UCSD-AML1 (cell line): ENCODE measurements at regions not wholly inside any gene's neighbourhood (a gene's known extent, or its start where the extent isn't known, plus 50 kb on each side); places are given as distances from the start of the nearest gene placed in this dataset.

Experiments
- DNase-seq: peaks from one replicate; lab custom pipeline; 2025; ENCODE audit not compliant: unreplicated experiment; lab: John Stamatoyannopoulos, UW

DNA sequence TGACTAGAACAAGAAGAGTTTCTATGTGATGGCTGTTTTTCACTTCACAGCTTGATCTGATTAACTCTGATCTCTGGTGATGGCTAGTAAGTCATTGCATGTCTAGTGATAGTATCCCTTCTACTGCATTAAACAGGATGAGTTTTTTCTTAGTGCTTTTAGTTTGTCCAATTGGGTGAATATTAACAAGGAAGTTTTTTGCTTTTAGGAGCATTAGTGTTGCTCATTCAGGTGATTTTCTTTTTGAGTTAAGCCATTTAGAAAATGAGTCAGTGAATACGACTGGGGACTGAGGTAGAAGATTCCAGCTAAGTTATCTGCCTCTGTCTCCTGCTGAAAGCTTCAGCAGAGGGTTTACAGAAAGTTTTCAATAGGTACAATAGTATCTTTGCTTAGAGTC is 306.7 kb downstream of the PIK3C3 start:
- DNase-seq, result no peak

GRCh38 chr18:42264497-42264896 is 309.5 kb downstream of the PIK3C3 start:
- DNase-seq, result no peak

GRCh38 chr18:42268186-42268725 is 313.2 kb downstream of the PIK3C3 start:
- no peak for DNase-seq

- no peak for DNase-seq
Observed at GRCh38 chr18:42268798-42269197, 313.8 kb downstream of the PIK3C3 start.

GRCh38 chr18:42271647-42272414 is 316.8 kb downstream of the PIK3C3 start:
- DNase-seq, result no peak

- no peak for DNase-seq
Observed at GRCh38 chr18:42274488-42275137, 319.6 kb downstream of the PIK3C3 start.

GRCh38 chr18:42275138-42275535 is 320.1 kb downstream of the PIK3C3 start:
- DNase-seq, result no peak

- DNase-seq, result no peak
Observed at GRCh38 chr18:42275949-42276730, 321.1 kb downstream of the PIK3C3 start.

- DNase-seq, result no peak
Observed at GRCh38 chr18:42281124-42281523, 326.1 kb downstream of the PIK3C3 start.

DNA sequence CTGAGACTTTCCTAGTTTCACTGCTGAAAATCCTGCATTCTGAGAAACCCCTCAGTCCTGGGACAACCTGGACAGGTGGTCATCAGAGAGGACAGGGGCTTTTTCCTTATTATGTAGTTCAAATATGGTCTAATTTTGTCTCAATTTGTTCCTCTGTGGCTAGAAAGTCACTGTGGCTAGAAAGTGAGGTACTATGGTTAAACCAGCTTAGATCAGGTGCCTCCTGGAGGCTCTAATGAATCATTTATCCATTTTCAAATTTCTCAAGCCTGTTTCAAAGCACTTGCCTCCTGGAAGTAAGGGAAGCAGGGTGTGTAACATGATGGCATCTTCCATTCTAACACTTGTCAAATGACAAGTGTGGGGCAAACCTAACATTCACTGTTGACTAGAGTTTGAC is 326.8 kb downstream of the PIK3C3 start:
- no peak for DNase-seq

DNA sequence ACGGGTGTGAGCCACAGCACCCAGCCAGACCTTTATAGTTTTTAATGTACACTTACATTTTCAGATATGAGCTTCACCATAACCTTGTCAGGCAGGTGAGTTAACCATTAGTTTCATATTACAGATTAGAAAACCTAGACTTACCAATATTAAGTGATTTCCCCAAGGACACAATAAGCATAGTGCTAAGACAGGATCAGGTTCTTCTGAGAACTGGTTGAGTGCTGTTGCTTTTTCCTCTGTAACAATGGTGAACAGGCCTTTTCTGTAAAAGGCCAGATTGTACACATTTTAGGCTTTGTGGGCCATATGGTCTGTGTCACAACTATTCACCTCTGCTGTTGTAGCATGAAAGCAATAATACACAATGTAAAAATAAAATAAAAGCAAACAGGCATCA is 332.0 kb downstream of the PIK3C3 start:
- no peak for DNase-seq

DNA sequence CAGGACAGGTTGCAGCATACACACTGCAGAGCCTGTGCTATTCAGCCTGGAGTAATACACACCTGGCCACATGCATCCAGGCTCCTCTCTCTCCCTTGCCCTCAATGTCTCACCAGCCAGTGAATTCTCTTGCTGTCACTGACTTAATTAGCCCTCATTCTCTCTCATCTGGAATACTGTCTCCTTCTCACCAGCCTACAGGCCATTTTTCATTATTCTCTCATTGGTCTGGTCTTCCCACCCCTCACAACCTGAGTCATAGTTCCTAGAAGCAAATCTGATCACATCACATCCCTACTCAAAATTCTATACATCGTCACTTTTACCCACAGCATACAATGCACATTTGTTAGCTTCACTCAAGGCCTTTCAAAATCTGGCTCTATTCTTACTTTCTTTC is 333.1 kb downstream of the PIK3C3 start:
- DNase-seq, result no peak

- DNase-seq, result no peak
Observed at GRCh38 chr18:42289526-42289925, 334.5 kb downstream of the PIK3C3 start.

DNA sequence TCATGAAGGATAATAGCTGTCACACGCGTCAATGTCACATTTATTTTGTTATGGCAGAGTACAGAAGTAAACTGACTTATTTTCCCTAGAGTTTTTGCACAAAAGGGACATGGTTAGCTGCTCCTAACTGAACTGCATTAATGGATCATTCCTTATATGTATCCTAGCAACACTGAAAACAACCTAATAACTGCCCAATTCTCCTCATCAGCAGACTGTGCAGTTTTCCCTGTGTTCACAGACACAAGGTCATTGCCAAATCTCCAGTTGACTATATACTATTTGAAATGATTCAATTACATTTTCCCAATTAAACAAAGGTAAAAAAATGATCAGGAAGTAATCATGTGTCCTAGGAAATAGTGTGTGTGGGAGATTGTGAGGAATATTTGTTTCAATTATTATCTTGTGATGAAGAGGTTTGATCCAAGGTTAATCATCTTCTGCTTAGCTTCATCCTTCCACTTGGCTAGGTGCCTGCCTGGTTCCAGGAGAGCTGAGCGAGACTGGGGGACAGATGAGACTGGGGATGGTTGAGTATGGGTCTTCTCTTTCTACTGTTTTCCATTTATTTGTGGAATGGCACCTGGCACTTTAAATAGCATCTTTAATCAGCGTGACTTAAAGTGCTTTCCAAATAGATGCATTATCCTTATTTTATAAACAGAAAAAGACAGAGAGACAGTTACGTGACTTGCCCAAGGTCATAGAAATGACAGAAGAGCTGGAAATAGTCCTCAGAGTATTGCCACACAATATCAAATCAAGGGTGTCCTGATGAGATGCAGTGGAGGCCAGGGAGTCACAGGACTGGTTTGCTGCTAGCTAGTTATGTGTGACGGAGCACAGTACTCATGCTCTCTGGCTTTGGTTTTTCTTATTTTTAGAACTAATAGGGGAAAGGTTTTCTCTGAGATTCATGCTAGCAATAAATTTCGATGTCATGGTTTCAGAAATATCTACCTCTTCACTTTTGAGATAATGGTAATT is 335.6 kb downstream of the PIK3C3 start:
- DNase-seq, result no peak

DNA sequence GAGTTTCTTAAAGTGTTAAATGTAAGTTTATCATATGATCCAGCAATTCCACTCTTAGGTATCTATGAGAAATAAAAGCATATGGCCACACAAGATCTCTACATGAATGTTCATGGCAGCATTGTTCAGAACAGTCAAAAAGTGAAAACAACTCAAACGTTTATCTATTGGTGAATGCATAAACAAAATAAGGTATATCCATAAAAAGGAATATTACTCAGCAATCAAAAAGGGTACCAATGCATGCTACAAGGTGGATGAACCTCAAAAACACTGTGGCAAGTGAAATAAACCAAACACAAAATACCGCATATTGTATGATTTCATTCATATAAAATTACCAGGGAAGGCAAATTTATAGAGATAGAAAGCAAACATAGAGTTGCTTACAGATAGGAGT is 337.6 kb downstream of the PIK3C3 start:
- no peak for DNase-seq

DNA sequence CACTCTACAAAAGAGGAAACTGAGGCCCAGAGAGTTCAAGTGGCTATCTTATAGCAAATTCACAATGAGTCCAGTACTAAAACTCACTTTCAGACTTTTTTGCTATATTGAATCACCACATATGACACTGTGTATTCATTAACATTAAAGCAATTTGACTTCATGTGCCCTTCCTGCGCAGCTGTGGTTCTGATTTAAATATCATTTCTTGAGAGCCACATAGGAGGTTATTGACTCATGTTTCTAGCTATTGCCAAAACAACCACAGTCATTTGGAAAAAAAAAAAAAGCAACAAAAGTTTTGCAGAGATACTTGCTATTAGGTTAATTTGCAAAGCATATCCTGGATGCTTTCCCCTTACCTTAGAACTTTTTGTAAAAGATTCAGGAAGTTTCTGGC is 341.2 kb downstream of the PIK3C3 start:
- DNase-seq, result no peak

- DNase-seq, result no peak
Observed at GRCh38 chr18:42296723-42297122, 341.7 kb downstream of the PIK3C3 start.

- peak; percentile 39 for DNase-seq
Observed at GRCh38 chr18:42298759-42299675, 344.0 kb downstream of the PIK3C3 start.

- DNase-seq, result no peak
Observed at GRCh38 chr18:42305869-42306593, 351.0 kb downstream of the PIK3C3 start.
